Urothelium cell line (cell line): ENCODE measurements at regions not wholly inside any gene's neighbourhood (a gene's known extent, or its start where the extent isn't known, plus 50 kb on each side); places are given as distances from the start of the nearest gene placed in this dataset.

Experiments used
- DNase-seq: peaks from one replicate; pipeline ENCODE4 v3.0.0; 2011; ENCODE audit warnings: low spot score, mixed read lengths
- FAIRE-seq: peaks from 2 replicates; lab custom pipeline; 2011; peaks lifted over from hg19 to GRCh38; lab: Jason Lieb, UNC

DNA sequence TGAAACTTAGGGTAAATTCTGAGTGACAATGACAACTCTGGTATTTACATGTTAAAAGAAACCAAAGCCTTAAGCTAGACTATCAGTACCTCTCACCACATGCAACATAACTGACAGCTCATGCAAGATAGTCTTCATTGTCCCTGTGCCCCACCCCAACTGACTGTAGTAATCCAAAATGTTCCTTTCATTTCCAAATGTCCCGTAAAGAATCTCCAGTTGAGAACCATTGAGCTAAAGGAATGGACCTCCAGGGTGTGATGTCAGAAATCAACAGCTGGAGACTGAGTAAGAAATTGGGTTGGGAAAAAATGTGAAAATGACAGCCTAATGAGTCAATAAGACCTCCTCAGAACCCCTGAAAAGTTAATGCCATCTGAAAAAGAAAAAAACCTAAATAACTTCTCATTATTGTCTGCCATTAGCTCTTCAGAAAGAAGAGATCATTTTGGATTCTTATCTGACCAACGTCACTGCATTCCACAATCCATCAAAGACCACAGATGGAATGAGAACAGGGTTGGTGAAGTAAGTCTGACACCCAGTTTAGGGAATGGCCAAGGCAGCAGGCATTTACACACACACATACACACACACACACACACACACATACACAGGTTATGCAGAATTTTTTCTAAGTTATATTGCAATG is 51.7 kb upstream of the ACVR2A start:
- DNase-seq (peak; percentile 23), FAIRE-seq (no peak)

DNA sequence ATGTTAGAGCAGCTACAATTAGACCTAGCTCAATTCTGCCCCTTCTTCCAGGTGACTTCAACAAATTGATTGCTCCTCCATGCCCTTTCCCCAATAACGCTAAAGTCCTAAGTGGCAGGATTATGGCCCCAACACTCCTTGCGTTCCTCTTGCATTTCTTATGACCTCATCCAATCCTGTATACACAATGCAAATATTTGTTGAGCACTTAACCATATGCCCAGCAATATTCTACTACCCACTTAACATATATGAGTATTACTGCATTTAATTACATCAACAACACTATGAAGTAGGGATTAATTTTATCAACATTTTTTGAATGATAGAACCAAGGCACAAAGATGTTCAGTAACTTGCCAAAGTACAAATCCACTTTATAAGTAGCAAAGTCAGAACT is 54.2 kb upstream of the ACVR2A start:
- no peak for DNase-seq
- FAIRE-seq = no peak

DNA sequence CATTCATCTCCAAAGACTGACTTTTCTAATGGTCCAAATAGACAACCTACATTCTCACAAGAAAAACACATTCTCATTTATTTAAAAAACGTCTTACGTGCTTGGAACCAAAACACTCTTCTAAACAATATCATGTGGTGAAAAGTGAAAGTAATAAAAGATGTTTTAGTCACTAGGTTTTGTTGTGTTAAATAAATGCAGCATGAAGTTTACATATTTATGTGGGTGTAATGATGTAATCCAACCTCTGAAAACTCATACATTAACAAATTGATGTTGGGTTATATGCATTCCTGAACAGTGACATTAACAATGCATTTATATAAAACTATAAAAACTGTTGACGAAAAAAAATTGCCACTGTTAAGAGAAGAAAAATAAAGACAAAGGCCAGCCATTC is 55.1 kb upstream of the ACVR2A start:
- no peak for FAIRE-seq
- no peak for DNase-seq

DNA sequence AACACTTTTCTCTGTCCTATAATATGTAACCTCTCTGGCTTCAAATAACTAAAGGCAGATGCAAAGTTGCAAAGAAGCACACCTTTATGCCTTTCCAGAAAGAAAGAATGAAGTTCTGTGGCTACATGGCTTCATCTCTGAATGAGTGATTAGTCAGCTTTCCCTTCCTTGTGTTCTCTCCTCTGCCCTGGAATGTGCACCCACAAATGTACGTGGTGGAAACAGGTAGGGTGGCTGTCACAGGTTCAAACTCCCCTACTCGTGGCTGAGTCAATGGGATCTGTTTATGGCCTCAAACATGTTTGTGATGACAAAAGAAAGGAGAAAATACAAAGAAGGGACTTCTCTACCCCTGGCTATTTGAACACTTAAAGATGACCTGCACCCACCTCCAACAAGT is 55.5 kb upstream of the ACVR2A start:
- DNase-seq (no peak), FAIRE-seq (no peak)

DNA sequence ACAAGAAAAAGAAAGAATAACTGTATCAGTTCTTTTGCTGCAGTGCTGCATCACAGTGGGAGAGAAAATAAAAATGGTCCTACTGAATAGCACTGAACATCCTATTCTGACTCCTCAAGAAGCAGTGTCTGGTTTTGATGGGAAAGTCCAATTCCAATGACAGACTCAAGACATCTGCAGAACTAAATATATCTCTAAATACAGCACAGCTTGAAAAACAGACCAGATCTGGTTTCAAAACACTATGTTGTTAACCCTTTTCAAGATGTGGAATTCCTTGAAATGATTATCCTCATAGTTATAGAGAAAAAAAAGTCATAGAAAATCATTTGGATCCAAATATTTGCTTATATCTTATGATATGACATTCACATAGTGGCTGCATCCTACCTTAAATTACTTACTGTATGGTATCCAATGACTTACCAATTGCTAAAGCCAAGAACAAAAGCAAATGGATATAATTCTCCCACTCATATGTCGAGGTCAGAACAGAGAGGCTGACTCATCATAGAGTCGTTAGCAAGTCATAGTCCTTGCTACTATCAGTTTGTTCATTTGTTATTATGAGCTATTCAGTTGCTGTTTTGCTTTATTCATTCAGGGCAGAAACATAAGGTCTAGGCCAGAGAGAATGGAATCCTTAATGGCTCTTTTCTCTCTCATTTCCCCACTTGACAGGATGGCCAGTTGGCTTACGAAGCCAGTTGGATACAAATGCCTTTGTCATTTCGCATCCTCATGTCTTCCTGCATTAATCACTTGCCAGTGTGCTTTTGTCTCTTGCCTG is 62.5 kb upstream of the ACVR2A start:
- FAIRE-seq (no peak), DNase-seq (no peak)

DNA sequence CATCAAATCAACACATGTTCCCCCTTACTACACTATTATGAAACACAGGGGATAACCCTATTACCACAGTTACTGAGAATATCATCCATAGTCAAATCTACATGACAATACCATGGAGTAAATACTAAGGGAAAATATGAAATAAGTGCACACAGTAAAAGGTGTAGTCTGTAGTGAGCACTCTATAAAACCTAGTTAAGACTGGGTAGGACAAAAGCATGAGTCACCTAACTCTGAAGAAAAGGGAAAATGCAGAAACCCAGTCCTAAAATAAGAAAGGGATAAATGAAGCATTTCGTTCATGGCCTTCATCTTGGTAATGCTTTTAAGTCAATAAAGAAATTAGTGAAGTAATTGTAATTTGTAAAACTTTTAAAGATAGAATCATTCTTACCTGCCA is 65.4 kb upstream of the ACVR2A start:
- no peak for FAIRE-seq

DNA sequence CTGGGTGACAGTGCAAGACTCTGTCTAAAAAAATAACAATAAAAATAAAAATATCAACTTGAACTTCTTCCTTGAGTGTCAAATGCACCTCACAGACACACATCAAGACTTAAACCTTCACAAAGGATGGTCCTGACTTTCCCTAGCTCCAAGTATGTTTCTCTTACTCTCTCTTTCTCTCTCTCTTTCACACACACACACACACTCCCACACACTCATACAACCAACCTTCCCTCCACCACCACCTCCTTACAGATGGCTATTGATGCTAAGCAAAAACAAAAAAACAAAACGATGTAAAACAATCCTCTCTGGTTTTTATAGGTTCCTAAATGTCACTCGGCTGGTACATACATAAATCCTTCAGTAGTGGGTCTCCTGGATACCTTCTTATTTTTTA is 67.4 kb upstream of the ACVR2A start:
- no peak for FAIRE-seq
- no peak for DNase-seq

More for the DNA sequence above, 65.4 kb upstream of the ACVR2A start:
- DNase-seq = no peak

DNA sequence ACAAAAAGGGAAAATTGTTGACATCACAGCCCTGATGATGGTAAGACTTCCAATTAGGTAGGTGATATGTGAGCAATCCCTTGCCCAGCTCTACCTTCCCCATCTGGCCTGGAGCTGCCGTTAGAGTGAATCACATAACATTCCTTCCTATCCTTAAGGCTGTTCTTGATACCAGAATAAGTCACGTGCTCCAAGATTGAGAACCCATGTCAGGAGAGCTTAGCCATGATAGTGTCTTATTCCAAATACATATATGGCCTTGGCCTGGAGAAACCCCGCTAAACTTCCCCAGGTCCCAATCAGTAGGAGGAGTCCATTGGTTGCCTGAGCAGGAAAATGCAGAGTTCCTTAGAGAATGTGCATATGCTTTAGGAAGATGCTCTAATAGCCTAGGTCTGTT is 70.0 kb upstream of the ACVR2A start:
- no peak for FAIRE-seq
- DNase-seq = no peak

DNA sequence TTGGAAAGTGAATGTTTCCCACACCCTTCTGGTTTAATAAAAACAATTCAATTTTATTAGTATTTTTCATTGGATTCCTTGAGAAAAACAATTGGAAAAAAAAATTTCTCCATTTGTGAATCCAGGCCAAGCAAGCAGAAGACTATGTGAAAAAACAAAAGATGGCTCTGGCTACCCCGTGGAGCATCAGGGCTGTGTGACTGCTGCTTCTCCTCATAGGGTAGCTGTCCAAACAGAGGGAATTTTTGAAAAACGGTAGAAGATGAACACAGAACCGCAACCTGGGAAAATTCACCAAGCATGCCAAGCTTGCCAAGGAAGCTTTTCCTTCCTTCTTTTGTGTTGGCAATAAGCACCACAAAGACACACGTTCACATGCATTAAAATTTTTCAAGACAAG is 71.3 kb upstream of the ACVR2A start:
- no peak for DNase-seq
- FAIRE-seq = no peak

DNA sequence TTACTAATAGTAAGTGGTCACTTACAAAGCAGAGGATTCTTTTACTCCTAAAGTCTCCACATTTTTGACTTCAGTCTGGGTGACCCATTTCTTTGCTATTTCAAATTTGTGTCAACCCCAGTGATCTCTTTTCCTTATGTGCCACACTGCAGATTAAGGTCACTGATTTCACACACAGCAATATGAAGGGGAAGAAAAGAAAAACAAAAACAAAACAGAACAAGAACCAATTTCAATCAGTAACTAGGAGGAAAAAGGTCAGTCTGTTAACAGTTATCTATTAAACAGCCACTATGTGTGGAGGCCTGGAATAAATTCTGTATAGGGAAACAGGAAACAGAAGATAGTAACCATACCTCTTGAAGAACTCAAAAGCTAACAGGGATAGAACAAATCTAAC is 72.0 kb upstream of the ACVR2A start:
- FAIRE-seq = no peak
- DNase-seq = no peak

DNA sequence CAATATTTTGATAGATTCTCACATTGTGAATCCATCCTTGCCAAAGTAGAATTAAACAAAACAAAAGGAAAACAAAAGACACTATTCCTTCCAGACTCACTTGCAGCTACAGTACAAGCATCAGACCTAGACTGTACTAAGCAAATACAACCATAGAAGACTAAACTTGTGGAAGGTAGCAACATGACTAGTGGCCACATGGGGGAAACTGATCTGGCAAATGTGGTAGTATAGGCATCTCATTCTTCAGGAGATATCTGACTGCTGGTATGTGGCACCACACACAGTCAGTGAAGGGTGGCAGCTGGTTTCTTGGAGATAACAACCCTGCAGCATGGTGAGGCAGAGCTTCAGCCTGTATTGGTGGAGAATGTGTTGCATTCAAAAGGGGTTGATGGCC is 81.0 kb upstream of the ACVR2A start:
- DNase-seq (no peak), FAIRE-seq (no peak)

DNA sequence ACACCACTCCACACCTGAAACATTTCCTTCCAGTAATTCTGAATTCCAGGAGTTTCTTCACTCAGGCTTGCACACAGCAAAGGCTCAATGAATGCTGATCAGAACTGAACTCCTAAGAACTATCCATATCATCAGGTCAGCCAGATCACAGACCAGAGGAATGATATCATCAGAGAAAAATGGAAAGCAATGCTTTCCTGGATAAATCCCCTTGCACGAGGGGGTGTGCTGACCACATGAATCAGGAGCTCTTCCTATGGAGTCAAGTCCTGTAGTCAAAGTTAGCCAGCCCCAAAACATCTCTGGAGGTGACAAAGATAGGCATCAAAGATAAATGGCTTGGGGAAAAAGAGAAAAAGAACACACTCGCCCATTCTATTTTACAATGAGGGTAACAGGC is 83.8 kb upstream of the ACVR2A start:
- DNase-seq (no peak), FAIRE-seq (no peak)

DNA sequence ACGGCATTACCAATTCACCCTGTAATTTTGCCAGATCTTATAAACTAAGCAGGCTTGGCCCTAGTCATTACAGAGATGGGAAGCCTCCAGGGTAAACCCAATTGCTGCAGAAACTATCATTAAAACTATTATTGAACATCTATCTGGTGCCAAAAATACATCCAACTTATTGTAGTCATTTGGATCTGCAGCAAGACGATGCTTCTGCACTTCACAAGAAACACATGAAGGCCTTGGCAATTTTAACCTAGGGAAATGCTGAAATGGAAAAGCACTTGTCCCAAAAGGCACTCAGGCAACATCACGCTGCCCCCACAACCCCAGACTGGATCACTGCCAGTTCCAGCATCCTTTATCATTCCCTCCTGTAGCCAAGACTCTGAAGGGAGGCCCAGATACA is 85.3 kb upstream of the ACVR2A start:
- DNase-seq (no peak), FAIRE-seq (no peak)

DNA sequence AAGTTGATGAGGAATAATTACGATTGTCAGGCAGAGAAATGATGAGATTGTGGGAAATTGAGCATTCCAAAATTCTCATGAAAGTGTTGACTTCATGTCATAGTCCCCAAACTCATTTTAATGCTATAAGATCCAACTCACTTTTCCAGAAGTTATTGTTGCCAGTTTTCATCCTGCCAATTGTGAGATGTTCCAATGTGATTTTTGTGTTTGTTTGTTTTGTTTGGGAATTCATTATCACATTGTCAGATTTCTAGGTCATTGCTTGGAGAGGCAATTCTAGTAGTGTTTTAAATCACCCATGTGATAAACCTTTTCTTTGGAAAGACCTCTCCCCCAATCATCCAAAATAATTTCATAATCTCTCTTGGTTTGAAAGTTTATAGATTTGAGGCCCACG is 86.0 kb upstream of the ACVR2A start:
- no peak for FAIRE-seq
- no peak for DNase-seq

DNA sequence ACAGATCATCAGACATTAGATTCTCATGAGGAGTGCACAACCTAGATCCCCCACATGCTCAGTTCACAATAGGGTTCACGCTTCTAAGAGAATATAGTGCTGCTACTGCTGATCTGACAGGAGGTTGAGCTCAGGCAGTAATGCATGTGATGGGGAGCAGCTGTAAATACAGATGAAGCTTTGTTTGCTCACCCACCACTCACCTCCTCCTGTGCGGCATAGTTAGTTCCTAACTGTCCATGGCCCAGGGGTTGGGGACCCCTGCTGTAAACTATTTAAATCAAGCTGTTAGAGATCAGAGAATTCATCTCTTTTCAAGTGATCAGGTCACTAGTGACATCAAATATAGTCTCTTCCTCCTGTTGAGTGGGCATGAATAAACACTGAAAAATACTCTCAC is 88.8 kb upstream of the ACVR2A start:
- FAIRE-seq (no peak), DNase-seq (no peak)

DNA sequence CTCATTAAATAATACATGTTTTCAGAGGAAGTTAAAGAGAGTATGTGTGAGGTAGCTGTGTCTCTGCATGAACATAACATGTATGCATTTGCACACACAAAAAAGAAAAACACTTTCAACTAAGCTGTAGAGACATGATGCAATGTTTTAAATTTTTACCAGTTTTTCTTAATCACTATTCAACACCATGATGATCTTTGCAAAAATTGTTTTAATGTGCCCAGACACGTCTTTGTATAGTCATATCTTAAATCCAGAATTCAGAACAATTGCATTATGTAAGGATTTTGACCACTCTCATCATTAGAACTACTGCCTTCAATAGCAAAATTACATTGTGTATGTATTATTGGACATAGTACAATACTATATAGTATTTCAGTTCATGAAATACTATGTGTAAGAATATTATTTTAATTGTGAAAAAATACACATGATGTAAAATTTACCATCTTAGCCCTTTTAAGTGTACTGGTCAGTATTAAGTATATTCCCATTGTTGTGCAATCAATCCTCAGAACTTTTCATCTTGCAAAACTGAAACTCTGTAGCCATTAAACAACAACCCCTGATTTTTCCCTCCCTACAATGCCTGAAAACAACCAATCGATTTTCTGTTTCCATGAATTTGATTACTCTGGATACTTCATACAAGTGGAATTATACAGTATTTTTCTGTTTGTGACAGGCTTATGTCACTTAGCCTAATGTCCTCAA is 104.5 kb upstream of the ACVR2A start:
- DNase-seq (no peak), FAIRE-seq (no peak)

DNA sequence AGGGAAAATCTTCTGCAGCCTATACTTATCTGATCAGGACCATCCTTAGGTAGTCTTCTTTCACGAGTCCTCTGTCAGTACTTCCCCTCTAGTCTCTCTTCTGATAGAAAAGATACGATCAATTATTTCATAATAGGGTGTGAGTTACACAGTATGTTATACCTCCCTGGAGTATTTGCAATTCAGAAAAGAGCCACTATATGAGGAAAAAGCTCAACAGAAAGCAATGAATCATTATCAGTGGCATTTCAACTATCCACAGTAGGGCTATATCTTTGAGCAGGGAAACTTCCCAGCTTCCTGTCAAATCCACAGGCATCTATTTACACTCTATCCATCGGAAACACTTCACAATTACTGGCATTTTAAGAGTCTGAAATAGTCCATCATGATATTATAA is 105.3 kb upstream of the ACVR2A start:
- FAIRE-seq (no peak), DNase-seq (no peak)

DNA sequence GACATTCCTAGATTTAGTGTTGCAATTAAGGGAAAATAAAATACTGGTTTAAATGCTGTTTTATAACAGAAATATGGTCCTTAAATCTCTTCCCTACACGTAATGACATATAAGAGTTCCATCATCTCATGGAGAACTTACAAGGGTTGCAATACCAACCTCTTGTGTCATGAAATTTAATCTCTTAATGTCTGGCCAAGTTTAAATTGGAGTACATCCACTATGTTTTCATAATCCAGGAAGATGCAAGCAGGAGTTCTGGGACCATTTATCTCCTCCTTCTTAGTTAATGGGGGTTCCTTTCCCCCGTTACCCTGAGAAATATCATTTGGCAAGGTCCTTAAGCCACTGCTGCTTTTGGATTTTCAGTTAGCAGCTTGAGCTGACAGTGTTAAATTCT is 126.0 kb upstream of the ACVR2A start:
- DNase-seq = no peak
- no peak for FAIRE-seq

DNA sequence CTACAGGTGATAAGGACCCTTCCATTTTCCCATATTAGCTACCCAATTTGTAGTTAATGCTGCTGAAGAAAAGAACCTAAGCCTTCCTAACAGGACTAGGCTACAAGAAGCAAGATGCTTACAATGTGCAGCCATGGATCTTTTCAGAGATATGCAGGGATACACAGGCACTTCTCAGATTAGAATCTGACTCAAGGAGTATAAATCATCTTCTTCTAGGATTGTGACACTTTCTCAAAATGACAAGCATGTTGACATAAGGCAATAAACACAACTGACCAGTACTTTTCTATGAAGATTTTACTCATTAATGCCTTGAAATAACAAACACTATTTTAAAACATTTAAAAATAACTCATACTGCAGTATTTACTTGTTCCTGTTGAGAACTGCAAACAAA is 127.9 kb upstream of the ACVR2A start:
- DNase-seq (no peak), FAIRE-seq (no peak)

DNA sequence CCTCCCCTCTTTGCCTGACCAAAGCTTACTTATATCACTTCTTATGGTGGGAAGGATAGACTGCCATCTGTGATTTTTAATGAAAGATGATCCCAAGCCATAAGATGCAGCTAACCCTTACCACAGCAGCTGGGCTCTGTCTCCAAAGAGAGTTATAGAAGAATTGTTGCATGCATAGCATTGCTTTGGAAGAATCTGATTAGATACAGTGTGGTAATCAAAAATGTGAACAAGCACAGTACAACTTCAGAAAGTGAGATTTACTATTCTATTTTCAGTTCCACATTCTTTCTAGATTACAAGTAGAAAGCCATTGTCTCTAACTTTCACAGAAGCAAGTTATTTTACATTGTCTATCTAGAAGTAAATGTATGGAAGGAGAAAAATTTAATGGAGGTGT is 129.0 kb upstream of the ACVR2A start:
- FAIRE-seq (no peak), DNase-seq (no peak)

DNA sequence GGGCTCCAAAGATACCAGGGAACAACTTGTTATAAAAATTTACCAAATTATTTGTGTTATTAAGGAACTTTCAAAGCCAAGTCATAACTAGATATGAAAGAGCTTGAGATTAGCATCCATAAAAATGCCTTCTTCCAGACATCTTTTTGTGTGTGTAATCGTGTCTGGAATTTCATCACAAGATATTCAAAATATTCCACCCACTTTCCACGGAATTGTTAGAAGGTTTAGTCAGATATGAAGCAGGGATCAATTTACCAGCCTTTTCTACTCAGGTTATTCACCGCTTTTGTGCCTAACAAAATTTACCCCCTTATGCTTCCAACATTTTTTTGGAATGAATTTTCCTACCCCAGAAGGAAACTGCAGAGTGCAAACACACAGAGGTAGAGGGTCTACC is 130.2 kb upstream of the ACVR2A start:
- FAIRE-seq = no peak
- DNase-seq = no peak

DNA sequence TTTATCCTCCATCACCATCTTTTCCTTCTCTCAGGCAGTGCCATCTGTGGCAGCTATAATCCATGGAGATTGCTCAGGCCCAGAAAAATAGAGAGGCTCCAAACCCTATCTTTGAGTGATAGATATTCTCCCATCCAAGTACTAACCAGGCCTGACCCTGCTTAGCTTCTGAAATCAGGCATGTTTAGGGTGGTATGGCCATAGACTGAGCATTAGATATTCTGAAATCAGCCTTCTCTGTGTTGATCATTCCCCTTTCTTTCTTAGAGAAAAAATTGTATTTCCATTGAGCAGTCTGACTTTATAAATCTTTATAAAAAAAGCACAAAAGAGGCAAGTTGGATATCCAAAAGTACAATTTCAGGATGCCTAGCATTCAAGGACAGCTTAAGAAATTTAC is 131.5 kb upstream of the ACVR2A start:
- DNase-seq (no peak), FAIRE-seq (no peak)
